ENCODE measurements at regions not wholly inside any gene's neighbourhood (a gene's known extent, or its start where the extent isn't known, plus 50 kb on each side); places are given as distances from the start of the nearest gene placed in this dataset.

- TF ChIP-seq RCOR1 (IDR thresholded peaks at IDR 0.05; ENCODE audit: insufficient replicate concordance, low read length) (no peak), CTCF (conservative IDR thresholded peaks at IDR 0.05; ENCODE audit: low read depth, low read length) (peak; percentile 34), FOS (IDR thresholded peaks at IDR 0.05; ENCODE audit: low read depth, low read length) (peak; percentile 19; the same call in 1 of the 2 replicates), BHLHE40 (IDR thresholded peaks at IDR 0.05; ENCODE audit: low read depth, low read length) (no peak), CEBPB (IDR thresholded peaks at IDR 0.05; ENCODE audit: low read depth, low read length) (no peak), MAFK (IDR thresholded peaks at IDR 0.05; ENCODE audit: low read depth, low read length) (no peak), NFE2L2 (IDR thresholded peaks at IDR 0.05; ENCODE audit: low read depth, low read length) (no peak), POLR2A (IDR thresholded peaks at IDR 0.05; ENCODE audit: low read depth, low read length) (no peak)
These were observed 224.4 kb upstream of the APCDD1 start for GRCh38 chr18:10230072-10230471.

Measured in IMR-90 (cell line).